Inferior parietal cortex (tissue), 1 donor: ENCODE measurements at regions not wholly inside any gene's neighbourhood (a gene's known extent, or its start where the extent isn't known, plus 50 kb on each side); places are given as distances from the start of the nearest gene placed in this dataset.

Source experiments
- DNase-seq: peaks from one replicate; pipeline ENCODE4 v3.0.0-alpha.2; 2016; ENCODE audit errors: extremely low spot score

- DNase-seq, result no peak
Measured at GRCh38 chr15:70250208-70251201, 152.8 kb upstream of the TLE3 start.

- no peak for DNase-seq
Measured at GRCh38 chr15:70249616-70250015, 151.9 kb upstream of the TLE3 start.

- DNase-seq, result no peak
Measured at GRCh38 chr15:70248116-70249025, 150.7 kb upstream of the TLE3 start.

GRCh38 chr15:70247281-70247680, 149.6 kb upstream of the TLE3 start:
- no peak for DNase-seq

- DNase-seq, result no peak
Measured at GRCh38 chr15:70246623-70247220, 149.0 kb upstream of the TLE3 start.

GRCh38 chr15:70245932-70246622, 148.4 kb upstream of the TLE3 start:
- DNase-seq, result no peak

GRCh38 chr15:70244978-70245542, 147.3 kb upstream of the TLE3 start:
- no peak for DNase-seq

GRCh38 chr15:70243686-70244540, 146.2 kb upstream of the TLE3 start:
- no peak for DNase-seq

- DNase-seq, result no peak
Measured at GRCh38 chr15:70242951-70243685, 145.4 kb upstream of the TLE3 start.

GRCh38 chr15:70241561-70242320, 144.0 kb upstream of the TLE3 start:
- DNase-seq, result no peak

GRCh38 chr15:70240820-70241430, 143.2 kb upstream of the TLE3 start:
- DNase-seq, result no peak

GRCh38 chr15:70240082-70240481, 142.4 kb upstream of the TLE3 start:
- no peak for DNase-seq

- DNase-seq, result no peak
Measured at GRCh38 chr15:70238917-70239316, 141.2 kb upstream of the TLE3 start.

GRCh38 chr15:70237626-70238025, 139.9 kb upstream of the TLE3 start:
- DNase-seq, result no peak

GRCh38 chr15:70236341-70237086, 138.8 kb upstream of the TLE3 start:
- no peak for DNase-seq

GRCh38 chr15:70235347-70235746, 137.6 kb upstream of the TLE3 start:
- DNase-seq, result no peak

- no peak for DNase-seq
Measured at GRCh38 chr15:70234256-70234905, 136.7 kb upstream of the TLE3 start.
